ENCODE measurements at regions not wholly inside any gene's neighbourhood (a gene's known extent, or its start where the extent isn't known, plus 50 kb on each side); places are given as distances from the start of the nearest gene placed in this dataset.

DNA sequence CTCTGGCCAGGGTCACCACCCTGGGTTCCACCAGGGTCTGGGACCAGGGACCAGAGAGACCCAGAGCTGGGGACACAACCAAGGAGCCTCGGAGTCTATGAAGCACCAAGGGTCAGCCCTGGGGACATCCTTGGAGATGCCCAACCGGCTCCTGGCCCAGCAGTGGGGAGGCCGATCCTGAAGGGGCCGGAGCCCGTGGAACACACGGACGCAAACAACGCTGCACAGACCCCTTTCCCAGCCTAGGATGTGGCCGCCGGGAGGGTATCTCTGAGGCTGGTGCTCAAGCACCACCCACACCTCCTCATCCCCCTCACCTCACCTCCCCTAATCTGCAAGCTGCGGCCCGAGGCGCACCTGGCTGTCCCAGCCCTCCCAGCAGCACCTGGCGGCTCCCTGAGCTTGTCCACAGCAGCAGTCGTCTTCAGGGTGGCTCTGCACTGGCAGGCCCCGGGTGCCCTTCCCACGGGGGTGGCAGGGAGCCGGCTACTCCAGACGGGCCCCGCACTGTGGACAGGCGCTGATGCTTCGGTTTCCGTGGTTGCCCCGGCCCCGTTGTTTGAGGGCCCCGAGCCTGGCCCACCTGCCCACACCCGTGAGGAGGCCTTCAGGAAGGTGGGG is 146.8 kb upstream of the C14orf180 start:
- TF ChIP-seq, protein P1, sequence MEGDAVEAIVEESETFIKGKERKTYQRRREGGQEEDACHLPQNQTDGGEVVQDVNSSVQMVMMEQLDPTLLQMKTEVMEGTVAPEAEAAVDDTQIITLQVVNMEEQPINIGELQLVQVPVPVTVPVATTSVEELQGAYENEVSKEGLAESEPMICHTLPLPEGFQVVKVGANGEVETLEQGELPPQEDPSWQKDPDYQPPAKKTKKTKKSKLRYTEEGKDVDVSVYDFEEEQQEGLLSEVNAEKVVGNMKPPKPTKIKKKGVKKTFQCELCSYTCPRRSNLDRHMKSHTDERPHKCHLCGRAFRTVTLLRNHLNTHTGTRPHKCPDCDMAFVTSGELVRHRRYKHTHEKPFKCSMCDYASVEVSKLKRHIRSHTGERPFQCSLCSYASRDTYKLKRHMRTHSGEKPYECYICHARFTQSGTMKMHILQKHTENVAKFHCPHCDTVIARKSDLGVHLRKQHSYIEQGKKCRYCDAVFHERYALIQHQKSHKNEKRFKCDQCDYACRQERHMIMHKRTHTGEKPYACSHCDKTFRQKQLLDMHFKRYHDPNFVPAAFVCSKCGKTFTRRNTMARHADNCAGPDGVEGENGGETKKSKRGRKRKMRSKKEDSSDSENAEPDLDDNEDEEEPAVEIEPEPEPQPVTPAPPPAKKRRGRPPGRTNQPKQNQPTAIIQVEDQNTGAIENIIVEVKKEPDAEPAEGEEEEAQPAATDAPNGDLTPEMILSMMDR (IDR thresholded peaks at IDR 0.05; ENCODE audit: poor library complexity, severe bottlenecking) = no peak
- TF ChIP-seq SMC3 (conservative IDR thresholded peaks at IDR 0.05; ENCODE audit: poor library complexity) = no peak
- TF ChIP-seq EZH2 (IDR thresholded peaks at IDR 0.05; ENCODE audit: borderline replicate concordance, insufficient read depth, low read length, poor library complexity, severe bottlenecking) = no peak
